ENCODE measurements at regions not wholly inside any gene's neighbourhood (a gene's known extent, or its start where the extent isn't known, plus 50 kb on each side); places are given as distances from the start of the nearest gene placed in this dataset.

DNA sequence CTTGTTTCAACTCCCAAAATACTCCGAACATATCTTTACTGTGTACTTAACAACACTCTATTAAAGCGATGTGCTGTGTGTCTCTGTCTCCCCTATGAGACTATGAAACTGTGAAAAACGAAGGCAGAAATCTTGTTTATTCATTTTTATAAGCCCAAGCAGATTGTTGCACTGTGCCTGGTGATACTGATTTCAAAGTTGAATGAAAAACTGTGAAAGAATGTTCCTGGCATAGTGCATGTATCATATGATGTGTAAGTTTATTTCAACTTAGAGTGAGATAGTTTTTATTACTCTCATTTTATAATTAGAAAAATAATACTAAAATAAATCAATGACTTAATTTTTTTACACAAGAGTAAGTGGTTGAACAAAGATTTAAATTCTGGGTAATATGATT lies 471.9 kb upstream of the PCDH15 start:
- TF ChIP-seq ZNF384 (IDR thresholded peaks at IDR 0.05) (no peak), CTBP1 (IDR thresholded peaks at IDR 0.05; ENCODE audit: borderline replicate concordance) (no peak), NFRKB (IDR thresholded peaks at IDR 0.05) (no peak), FOXM1 (IDR thresholded peaks at IDR 0.05; ENCODE audit: borderline replicate concordance) (no peak), BHLHE40 (IDR thresholded peaks at IDR 0.05; ENCODE audit: borderline replicate concordance) (no peak), SUZ12 (IDR thresholded peaks at IDR 0.05) (no peak), FOXA1 (IDR thresholded peaks at IDR 0.05) (no peak), ARNT (IDR thresholded peaks at IDR 0.05) (no peak), TARDBP (IDR thresholded peaks at IDR 0.05) (no peak), LEF1 (IDR thresholded peaks at IDR 0.05; ENCODE audit: borderline replicate concordance) (no peak), L3MBTL2 (conservative IDR thresholded peaks at IDR 0.05) (no peak), FOXK2 (IDR thresholded peaks at IDR 0.05) (no peak)
- TF ChIP-seq, protein P1, sequence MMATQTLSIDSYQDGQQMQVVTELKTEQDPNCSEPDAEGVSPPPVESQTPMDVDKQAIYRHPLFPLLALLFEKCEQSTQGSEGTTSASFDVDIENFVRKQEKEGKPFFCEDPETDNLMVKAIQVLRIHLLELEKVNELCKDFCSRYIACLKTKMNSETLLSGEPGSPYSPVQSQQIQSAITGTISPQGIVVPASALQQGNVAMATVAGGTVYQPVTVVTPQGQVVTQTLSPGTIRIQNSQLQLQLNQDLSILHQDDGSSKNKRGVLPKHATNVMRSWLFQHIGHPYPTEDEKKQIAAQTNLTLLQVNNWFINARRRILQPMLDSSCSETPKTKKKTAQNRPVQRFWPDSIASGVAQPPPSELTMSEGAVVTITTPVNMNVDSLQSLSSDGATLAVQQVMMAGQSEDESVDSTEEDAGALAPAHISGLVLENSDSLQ (IDR thresholded peaks at IDR 0.05): no peak
- DNase-seq (ENCODE audit: extremely low spot score): no peak
- ChIA-PET CTCF (no interaction called here), POLR2A (no interaction called here)

GRCh38 chr10:55266797-55267196 lies 465.8 kb upstream of the PCDH15 start:
- no peak for DNase-seq (ENCODE audit: extremely low spot score)

GRCh38 chr10:55263327-55263726 lies 462.3 kb upstream of the PCDH15 start:
- ChIA-PET CTCF (interaction anchor here (0.6 kb wide), 1 partner anchor 649 kb away, joined by 6 read pairs; no protein-coding TSS in a partner anchor), POLR2A (no interaction called here)
- no peak for TF ChIP-seq L3MBTL2 (conservative IDR thresholded peaks at IDR 0.05)
- no peak for TF ChIP-seq FOXA1 (IDR thresholded peaks at IDR 0.05)
- no peak for TF ChIP-seq CTBP1 (IDR thresholded peaks at IDR 0.05; ENCODE audit: borderline replicate concordance)
- TF ChIP-seq ELF4 (IDR thresholded peaks at IDR 0.05): no peak
- TF ChIP-seq ZNF384 (IDR thresholded peaks at IDR 0.05): no peak
- TF ChIP-seq FOXK2 (IDR thresholded peaks at IDR 0.05): no peak
- TF ChIP-seq BHLHE40 (IDR thresholded peaks at IDR 0.05; ENCODE audit: borderline replicate concordance): no peak
- no peak for TF ChIP-seq SUZ12 (IDR thresholded peaks at IDR 0.05)
- no peak for TF ChIP-seq SP1 (IDR thresholded peaks at IDR 0.05)
- TF ChIP-seq TARDBP (IDR thresholded peaks at IDR 0.05): no peak
- peak; percentile 3 for DNase-seq (ENCODE audit: extremely low spot score)

More at GRCh38 chr10:55266797-55267196, 465.8 kb upstream of the PCDH15 start:
- TF ChIP-seq CTBP1 (IDR thresholded peaks at IDR 0.05; ENCODE audit: borderline replicate concordance) (no peak), ELF4 (IDR thresholded peaks at IDR 0.05) (no peak), LEF1 (IDR thresholded peaks at IDR 0.05; ENCODE audit: borderline replicate concordance) (no peak), FOXM1 (IDR thresholded peaks at IDR 0.05; ENCODE audit: borderline replicate concordance) (no peak), NFRKB (IDR thresholded peaks at IDR 0.05) (no peak), BHLHE40 (IDR thresholded peaks at IDR 0.05; ENCODE audit: borderline replicate concordance) (no peak), TARDBP (IDR thresholded peaks at IDR 0.05) (no peak), SUZ12 (IDR thresholded peaks at IDR 0.05) (no peak), ZNF384 (IDR thresholded peaks at IDR 0.05) (no peak), SP1 (IDR thresholded peaks at IDR 0.05) (no peak), FOXK2 (IDR thresholded peaks at IDR 0.05) (no peak)
- TF ChIP-seq, protein P1 (IDR thresholded peaks at IDR 0.05): no peak
- POLR2A ChIA-PET: no interaction called here
- CTCF ChIA-PET: no interaction called here

DNA sequence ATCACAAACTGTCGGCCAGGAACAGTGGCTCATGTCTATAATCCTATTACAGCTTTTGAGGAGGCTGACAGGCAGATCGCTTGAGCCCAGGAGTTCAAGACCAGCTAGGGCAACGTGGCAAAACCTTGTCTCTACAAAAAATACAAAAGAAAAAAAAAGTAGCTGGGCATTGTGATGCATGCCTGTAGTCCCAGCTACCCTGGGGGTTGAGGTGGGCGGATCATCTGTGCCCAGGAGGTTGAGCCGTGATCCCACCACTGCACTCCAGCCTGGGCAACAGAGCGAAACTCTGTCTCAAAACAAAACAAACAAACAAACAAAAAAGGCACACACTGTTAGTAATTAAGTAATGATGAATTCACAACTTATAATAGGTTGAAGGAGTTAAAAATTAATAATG lies 441.5 kb upstream of the PCDH15 start:
- ChIA-PET POLR2A (no interaction called here), CTCF (no interaction called here)
- TF ChIP-seq ZNF384 (IDR thresholded peaks at IDR 0.05): no peak
- no peak for DNase-seq (ENCODE audit: extremely low spot score)

DNA sequence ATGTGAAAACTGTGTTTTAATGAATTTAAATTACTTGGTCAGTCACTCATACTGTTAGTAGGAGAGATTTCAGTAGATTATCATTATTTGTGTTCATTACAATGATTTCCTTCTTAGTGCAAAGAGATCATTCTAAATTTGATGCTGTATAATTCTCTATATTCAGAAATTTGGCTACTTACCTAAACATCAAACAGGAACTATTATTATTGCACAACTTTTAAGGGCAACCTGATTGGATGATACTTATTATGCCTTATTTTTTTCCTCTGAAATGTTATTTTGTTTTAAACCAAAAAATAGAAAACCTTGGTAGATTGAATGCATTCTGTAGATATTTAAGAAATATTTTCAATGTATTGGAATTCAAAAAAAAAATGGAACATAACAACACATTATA lies 436.4 kb upstream of the PCDH15 start:
- TF ChIP-seq LEF1 (IDR thresholded peaks at IDR 0.05; ENCODE audit: borderline replicate concordance): no peak
- TF ChIP-seq FOXK2 (IDR thresholded peaks at IDR 0.05): no peak
- no peak for TF ChIP-seq TARDBP (IDR thresholded peaks at IDR 0.05)
- no peak for TF ChIP-seq ARNT (IDR thresholded peaks at IDR 0.05)
- no peak for TF ChIP-seq BHLHE40 (IDR thresholded peaks at IDR 0.05; ENCODE audit: borderline replicate concordance)
- no peak for TF ChIP-seq NFRKB (IDR thresholded peaks at IDR 0.05)
- TF ChIP-seq SUZ12 (IDR thresholded peaks at IDR 0.05): no peak
- TF ChIP-seq, protein P1 (IDR thresholded peaks at IDR 0.05): no peak
- TF ChIP-seq FOXM1 (IDR thresholded peaks at IDR 0.05; ENCODE audit: borderline replicate concordance): no peak
- no peak for TF ChIP-seq CTBP1 (IDR thresholded peaks at IDR 0.05; ENCODE audit: borderline replicate concordance)
- no peak for TF ChIP-seq SP1 (IDR thresholded peaks at IDR 0.05)
- TF ChIP-seq ZNF384 (IDR thresholded peaks at IDR 0.05): no peak
- no peak for TF ChIP-seq ELF4 (IDR thresholded peaks at IDR 0.05)
- TF ChIP-seq FOXA1 (IDR thresholded peaks at IDR 0.05): no peak
- no peak for TF ChIP-seq L3MBTL2 (conservative IDR thresholded peaks at IDR 0.05)
- ChIA-PET CTCF (no interaction called here), POLR2A (no interaction called here)
- no peak for DNase-seq (ENCODE audit: extremely low spot score)

- no peak for DNase-seq (ENCODE audit: extremely low spot score)
- TF ChIP-seq BHLHE40 (IDR thresholded peaks at IDR 0.05; ENCODE audit: borderline replicate concordance): no peak
- TF ChIP-seq TARDBP (IDR thresholded peaks at IDR 0.05): no peak
- TF ChIP-seq ZNF384 (IDR thresholded peaks at IDR 0.05): no peak
- no peak for TF ChIP-seq ARNT (IDR thresholded peaks at IDR 0.05)
- CTCF ChIA-PET: no interaction called here
- POLR2A ChIA-PET: no interaction called here
These were observed 432.5 kb upstream of the PCDH15 start for GRCh38 chr10:55233505-55233904.

- CTCF ChIA-PET: no interaction called here
- TF ChIP-seq TARDBP (IDR thresholded peaks at IDR 0.05) (no peak), CTBP1 (IDR thresholded peaks at IDR 0.05; ENCODE audit: borderline replicate concordance) (no peak), HDGF (IDR thresholded peaks at IDR 0.05; ENCODE audit: borderline replicate concordance) (no peak), ARNT (IDR thresholded peaks at IDR 0.05) (no peak), SUZ12 (IDR thresholded peaks at IDR 0.05) (no peak), ELF4 (IDR thresholded peaks at IDR 0.05) (no peak), LEF1 (IDR thresholded peaks at IDR 0.05; ENCODE audit: borderline replicate concordance) (no peak), SP1 (IDR thresholded peaks at IDR 0.05) (no peak), L3MBTL2 (conservative IDR thresholded peaks at IDR 0.05) (no peak), FOXM1 (IDR thresholded peaks at IDR 0.05; ENCODE audit: borderline replicate concordance) (no peak)
- TF ChIP-seq, protein P1 (IDR thresholded peaks at IDR 0.05): no peak
- no peak for DNase-seq (ENCODE audit: extremely low spot score)
- POLR2A ChIA-PET: no interaction called here
These were observed 432.1 kb upstream of the PCDH15 start for GRCh38 chr10:55233090-55233489.
